ENCODE measurements at regions not wholly inside any gene's neighbourhood (a gene's known extent, or its start where the extent isn't known, plus 50 kb on each side); places are given as distances from the start of the nearest gene placed in this dataset.
"Not testable (repeated sequence)": the region's sequence is repeated elsewhere in the genome, so short reads cannot be mapped to it uniquely, and the experiment has no call there.

- not testable (repeated sequence) for TF ChIP-seq CTCF (IDR thresholded peaks at IDR 0.05; ENCODE audit: borderline replicate concordance, extremely low read depth, low read length, poor library complexity, severe bottlenecking); EZH2 (IDR thresholded peaks at IDR 0.05; ENCODE audit: borderline replicate concordance, low read depth, low read length, severe bottlenecking)
Measured at GRCh38 chr2:21214085-21214484, 90.3 kb downstream of the TDRD15 start.

Measured in DND-41 (cell line).